Activated CD4-positive, CD25-positive, alpha-beta regulatory T cell treated with anti-CD3 and anti-CD28 coated beads, Interleukin-2, amount 50 U/mL, for 72 hours (primary cell): ENCODE measurements at regions not wholly inside any gene's neighbourhood (a gene's known extent, or its start where the extent isn't known, plus 50 kb on each side); places are given as distances from the start of the nearest gene placed in this dataset.
"Not testable (repeated sequence)": the region's sequence is repeated elsewhere in the genome, so short reads cannot be mapped to it uniquely, and the experiment has no call there.

Experiments
- DNase-seq: peaks from one replicate; pipeline ENCODE4 v3.0.0; 2021

DNA sequence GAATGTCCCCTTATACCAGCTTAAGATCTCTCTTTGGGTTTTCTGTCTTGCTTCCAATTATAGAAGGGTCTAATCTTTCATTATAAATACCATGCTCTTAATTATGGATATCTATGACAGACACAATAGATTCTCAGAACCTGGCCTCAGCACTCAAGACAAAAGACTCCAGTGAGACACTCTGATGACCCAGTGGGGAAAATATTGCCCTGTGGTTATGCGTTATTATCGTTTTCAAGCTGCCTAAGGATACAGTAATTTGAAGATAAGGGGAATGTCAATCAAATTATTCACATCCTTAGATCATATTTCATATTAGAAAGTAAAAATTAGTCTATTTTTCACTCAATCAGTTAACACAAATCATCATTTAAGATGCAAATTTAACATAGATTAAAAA, 748.8 kb downstream of the XPNPEP1 start:
- DNase-seq, result no peak

DNA sequence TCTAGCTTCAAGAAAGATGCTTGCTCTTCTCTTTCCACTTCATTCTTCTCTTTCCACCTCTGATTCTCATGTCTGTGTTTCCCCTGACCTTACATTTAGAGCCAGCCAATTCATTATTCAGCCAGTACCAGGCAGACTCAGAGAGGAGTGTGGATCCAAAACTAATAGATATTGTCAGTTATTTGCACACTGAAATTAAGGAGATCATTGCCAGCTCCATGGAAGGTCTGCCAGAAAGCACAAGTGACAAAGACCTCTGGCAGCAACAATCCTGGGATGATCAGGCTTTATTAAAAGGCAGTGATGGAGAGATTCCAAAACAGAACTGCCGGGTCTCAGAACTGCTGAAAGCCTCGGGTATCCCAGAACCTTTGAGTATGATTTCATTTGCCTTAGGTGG, 749.4 kb downstream of the XPNPEP1 start:
- no peak for DNase-seq

DNA sequence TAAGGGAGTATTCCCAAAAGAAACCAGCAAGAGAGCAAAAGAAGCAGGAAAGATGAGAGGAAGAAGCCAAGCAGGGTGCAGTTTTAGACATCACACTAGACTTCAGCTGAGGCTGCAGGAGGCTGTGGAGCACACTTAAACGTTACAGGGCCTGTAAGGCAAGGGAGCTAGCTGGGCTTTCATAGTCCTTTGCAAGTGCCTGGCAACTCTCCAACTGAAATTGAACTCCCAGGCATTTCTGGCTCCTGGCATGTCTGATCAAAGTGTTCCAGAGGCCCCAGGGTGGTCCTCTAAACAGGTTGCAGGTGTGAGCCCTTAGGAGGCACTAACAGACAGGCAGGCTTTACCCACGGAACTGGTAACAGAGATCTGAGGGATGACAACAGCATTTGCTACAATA, 750.2 kb downstream of the XPNPEP1 start:
- no peak for DNase-seq

DNA sequence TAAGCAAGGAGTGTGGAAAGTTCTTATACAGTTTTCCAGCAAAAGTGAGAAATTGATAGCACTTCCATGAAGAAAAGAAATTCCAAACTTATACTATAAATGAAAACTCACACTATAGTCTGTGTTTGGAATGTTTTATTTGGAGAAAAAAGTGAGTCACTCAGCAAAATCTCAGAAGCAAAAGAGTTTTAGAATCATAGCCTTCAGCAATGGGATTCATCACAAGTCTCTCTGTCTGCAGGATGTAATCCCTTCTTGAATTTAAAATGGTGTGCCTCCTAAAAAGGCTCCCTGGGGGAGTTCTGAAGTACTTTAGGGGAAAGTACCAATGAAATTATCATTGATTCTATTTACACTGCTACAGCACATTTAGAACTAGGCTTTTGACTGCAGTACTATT, 756.4 kb downstream of the XPNPEP1 start:
- no peak for DNase-seq

DNA sequence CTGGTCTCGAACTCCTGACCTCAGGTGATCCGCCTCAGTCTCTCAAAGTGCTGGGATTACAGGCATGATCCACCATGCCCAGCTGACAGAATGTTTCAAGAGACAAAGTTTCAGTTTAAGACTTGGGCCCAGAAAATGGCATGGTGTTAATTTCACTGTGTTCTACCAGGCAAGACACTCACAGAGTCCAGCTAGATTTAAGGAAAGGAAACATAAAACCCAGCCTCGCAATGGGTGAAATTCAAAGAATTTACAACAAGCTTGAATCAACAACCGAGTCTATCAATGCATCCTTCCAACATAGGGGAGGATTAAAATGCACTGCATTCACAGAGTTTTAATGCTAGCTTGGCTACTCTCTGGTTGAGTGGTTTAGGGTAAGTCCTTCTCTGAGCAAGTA, 764.0 kb downstream of the XPNPEP1 start:
- DNase-seq, result no peak

DNA sequence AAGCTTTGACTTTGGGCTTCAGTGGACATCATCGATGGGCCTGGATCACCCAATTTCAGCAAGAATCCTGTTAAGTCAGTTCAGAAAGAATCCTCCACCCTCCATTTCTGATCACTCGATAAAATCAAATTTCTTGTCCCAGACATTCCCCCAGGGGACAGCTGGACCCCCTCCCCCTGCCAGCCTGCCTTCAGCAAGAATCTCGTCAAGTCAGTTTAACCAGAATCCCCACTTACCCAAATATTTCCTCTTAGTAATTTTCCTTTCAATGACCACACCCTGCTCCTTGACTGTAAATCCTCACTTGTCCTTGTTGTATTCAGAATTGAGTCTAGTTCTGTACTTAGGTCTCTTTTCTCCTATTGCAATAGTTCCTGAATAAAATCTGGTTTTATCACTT, 766.9 kb downstream of the XPNPEP1 start:
- no peak for DNase-seq

DNA sequence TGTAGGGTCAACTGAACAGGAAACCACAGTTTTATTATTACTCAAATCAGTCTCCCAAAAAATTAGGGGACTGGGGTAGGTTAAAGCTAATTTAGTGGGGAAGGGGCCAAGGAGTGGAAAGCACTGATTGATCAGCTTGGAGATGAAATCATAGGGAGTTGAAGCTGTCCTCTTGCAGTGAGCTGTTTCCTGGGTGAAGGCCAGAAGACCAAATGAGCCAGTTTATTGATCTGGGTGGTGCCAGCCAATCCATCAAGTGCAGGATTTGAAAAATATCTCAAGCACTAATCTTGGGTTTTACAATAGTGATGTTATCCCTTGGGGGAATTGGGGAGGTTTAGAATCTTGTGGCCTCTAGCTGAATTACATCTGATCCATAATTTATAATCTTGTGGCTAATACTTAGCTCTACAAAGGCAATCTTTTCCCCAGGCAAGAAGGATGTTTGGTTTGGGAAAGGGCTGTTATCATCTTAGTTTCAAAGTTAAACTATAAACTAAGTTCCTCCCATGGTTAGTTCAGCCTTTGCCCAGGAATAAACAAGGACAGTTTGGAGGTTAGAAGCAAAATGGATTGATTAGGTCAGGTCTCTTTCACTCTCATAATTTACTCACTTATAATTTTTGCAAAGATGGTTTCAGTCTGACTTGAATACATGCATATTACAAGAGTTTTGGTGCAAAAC, 773.5 kb downstream of the XPNPEP1 start:
- DNase-seq, result no peak

DNA sequence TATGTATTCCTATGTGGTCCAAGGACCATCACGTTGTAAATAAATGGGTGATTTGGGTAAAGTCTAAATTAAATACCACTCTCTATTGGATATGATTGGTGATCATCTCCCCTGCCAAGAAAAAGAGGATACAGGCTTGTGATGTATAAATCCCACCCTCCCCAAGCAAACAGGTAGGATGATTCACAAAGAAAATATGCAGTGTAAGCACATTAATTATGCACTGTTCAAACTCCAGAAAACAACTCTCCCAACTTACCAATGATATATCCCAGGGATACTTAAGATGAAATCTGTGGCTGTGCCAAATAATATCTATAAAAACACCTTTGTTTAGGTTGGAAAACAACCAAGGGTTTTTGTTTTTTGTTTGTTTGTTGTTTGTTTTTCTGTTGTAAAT, 795.9 kb downstream of the XPNPEP1 start:
- no peak for DNase-seq

DNA sequence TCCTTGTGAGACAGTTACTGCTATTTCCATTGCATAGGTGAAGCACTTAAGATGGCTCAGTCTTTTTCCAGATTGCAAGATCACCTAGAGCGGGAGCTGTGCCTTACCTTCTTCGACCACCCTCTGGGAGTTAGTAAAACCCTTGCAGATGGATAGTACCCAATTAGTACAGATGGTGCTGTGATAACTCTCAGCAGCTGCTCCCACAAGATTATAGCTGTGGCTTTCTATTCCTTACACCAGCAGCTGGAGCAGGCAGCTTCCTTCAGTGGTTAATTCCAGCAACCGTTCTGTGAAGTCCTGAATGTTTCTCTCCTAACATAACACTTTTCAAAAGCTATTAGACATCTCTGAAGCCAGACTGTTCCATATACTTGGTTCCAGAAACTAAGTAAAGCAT, 796.8 kb downstream of the XPNPEP1 start:
- DNase-seq, result no peak

DNA sequence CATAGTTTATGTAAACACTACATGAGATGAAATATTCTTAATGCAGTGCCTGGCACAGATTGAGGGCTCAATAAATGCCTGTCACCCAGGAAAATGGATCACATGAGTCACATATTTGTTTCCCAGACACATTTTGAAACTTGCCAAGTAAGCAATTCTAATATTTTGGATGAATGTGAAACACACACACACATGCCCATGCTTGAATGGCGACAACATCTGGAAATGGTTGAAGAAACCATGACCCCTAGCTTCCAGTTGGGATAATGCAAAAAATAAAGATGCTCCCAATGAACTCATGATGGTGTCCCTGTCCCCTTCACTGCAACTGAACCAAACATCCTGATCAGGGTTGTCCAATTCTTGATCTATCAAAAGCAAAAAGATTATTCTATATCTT, 797.3 kb downstream of the XPNPEP1 start:
- no peak for DNase-seq

DNA sequence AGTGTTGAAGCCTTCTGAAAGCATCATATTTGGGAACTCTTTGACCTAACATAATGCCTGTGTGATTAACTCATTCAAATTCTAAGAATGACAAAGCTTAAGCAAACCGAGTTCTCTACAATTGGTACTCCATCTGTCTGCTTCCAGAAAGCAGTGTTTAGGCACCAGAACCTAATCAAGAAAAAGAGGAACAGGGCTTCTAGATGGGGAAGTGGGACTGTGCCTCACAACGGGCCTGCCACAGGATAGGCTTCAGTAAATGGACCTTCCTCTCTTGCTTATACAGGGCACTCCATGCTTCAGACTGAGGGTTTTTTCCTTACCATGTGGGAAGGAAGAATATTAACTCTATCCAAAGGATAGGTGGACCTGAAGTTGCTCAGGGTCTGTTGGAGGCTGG, 808.1 kb downstream of the XPNPEP1 start:
- DNase-seq, result no peak

DNA sequence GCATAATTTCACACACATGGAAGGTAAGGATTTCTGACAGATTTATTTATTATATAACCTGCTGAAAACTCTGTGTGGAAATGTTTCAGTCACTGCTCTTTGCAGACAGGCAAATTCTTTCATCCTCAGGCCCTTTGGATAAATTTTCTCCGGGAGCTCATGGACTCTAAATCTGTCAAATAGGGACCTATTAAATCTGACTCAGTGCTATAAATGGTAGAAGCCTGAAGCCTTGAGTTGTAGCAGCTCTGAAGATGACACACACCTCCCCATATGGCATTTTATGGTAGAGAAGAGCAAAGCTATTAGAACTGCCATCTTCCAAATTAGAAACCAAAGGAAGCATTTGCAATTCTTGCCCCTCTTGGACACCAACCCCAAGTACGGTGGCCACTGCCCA, 808.7 kb downstream of the XPNPEP1 start:
- no peak for DNase-seq

DNA sequence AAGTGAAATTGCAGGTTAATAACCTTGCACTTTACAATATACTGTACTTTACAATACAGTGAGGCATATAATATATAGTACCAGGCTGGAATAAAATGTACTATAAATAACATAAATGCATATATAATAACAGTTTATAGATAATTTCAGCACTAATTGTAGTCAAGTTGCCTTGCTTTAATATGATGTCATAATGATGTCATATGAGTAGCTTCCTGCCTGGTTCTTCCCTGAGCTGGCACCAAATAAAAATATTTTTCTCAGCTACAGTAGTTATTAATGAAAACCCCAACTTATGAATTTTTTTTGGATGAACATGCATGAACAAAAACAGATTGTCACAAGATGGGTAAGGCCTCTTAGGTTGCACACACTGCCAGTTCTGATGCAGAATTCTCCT, 816.7 kb downstream of the XPNPEP1 start:
- no peak for DNase-seq

DNA sequence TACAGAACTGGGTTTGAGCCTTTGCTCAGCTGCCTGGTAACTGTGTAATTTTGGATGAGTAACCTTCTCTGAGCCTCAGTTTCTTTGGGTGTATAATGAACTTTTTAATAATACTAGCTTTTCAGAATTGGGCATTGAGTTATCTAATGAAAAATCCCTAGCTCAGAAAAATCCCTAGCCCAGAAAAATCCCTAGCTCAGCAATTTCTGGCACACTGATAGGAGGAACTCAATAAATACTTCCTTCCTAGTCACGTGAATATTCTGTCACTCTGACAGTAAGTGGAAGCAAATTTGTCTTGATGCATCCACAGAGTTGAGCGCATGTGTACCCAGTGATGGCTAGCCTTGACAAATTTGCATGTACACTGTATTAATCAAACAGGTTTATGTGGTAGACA, 817.6 kb downstream of the XPNPEP1 start:
- DNase-seq, result no peak

DNA sequence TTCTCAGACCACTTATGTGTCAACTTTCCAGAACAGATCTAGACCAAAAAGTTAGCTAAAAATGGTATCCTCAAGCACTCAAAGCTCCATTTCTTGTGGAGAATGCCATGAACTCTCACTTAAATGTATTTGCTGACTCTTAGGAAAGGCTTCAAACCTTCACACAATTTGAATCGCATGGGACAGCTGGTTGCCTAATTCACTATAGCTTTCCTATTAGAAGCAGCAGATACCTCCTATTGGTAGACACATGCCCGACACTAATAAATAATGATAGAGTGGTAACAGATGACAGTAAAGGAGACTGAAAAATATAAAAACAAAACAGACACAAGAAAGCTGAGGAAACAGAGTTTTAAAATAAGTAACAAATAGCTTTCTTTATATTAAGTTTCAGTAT, 818.5 kb downstream of the XPNPEP1 start:
- no peak for DNase-seq

DNA sequence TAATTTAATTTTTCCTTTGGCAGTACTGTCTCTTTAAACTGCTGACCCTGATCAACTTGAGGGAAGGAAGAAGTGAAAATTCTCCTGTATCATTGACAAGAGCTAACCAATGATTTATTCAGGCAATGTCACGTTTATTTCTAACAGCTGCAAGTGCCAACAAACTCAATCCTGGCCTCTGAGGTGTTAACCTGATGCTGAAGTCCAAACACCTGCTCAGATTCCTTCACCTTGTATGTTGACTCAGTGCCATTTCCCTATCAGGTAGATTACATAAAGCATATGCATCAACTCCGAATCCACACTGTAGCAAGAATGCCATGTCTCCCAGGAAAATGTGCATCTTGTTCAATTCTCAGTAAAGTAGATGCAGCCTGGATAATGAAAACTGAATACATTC, 820.0 kb downstream of the XPNPEP1 start:
- no peak for DNase-seq

DNA sequence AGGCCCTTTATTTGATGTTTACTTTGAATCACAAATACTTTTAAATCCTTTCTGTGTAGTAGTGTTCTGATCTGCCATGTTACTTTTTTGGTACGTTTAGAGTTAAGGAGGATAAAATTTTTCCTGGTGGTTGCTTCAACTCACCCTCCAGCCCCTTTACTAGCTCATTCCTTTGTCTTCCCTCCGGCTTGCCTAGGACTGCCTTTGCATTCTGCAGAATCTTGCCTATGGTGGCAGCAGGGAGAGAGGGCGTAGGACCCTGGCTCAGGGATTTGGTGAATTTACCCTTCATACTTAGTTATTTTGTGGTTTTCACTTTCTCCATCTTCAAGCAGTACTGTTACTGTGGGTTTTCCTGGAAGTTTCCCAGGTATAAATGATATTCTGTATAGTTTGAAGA, 833.5 kb downstream of the XPNPEP1 start:
- no peak for DNase-seq

DNA sequence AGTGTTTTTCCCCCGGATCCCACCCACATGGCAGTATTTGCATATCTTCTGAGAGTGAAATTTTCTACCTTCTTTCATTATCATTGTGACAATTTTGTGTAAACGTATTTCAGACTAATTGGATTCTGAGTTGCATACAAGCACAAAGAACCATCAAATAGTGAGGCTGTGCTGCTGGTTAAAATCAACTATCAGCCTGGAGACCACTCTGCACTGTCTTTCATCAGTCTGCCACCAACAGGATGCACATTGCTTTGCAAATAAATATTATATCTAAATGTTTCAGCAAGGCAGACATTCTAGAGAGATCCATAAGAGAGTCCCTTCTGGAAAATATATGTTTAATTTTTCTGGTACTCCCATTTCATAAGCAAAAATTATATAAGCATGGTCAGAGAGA, 851.8 kb downstream of the XPNPEP1 start:
- DNase-seq, result no peak

DNA sequence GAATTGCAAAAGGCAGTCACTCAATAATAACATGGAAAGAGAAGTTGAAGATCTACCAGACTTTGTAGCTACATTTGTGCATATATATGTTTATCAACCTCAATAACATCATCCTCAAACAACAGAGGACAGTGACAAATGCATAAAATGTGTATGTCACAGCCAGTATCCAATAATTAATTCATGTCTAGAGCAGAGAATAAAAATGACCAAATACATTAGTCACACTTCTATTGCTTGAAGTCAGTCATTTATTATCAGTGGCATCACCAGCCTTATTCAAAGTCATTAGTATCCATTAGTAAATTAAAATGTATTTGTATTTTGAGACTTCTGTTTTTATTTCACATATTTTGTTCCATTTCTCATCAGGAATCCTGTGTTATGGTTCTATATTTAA, 852.8 kb downstream of the XPNPEP1 start:
- no peak for DNase-seq

DNA sequence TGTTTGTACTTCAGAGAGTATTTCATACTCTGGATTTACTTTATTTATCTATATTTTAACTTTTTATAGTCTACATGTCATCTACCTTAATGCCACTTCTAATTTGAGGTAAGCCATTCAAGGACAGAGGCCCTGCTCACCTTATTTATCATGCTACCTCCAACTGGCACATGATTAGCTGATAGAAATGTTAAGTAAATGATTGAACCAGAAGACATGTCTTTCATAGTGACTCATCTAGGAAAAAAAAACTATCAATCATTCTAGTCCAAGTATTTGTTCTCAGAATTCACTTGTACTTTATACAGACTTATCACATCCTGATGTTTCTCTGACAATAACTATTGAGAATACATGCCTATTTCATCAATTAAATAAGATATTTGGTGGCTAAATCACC, 856.3 kb downstream of the XPNPEP1 start:
- DNase-seq, result no peak

DNA sequence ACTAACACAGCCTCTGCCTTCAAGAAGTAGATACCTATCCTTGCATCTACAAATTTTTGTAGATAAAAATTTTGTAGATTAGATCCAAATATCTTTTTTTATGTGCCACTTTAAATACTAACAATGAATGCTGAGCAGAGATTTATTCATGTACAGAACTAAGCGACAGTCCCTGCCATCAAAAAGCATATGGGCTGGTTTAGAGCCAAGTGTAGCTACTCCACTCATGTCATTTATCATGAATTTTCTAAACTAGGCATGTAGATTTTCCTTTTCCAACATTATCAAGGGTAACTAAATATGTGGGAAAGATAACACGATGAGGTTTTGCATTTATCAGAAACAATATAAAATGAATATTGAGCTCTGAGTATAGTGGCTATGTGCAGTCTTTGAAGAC, 857.5 kb downstream of the XPNPEP1 start:
- DNase-seq, result no peak

DNA sequence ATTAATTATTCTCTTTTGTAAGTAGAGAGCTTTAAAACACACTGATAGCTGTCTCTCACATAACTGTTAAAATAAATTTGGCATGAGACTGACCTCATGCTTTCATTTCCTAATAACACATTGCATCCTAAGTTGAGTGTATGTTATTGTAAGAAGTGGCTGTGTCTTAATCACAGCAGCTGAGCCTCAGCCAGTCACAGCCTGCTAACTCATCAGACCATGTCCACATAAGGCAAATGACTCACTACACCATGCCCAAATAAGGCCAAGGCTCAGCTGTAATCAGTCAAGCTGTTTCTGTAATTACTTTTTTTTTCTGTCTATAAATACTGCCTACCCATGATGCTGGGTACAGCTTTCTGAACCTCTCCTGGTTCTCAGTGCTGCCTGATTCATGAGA, 860.9 kb downstream of the XPNPEP1 start:
- no peak for DNase-seq

DNA sequence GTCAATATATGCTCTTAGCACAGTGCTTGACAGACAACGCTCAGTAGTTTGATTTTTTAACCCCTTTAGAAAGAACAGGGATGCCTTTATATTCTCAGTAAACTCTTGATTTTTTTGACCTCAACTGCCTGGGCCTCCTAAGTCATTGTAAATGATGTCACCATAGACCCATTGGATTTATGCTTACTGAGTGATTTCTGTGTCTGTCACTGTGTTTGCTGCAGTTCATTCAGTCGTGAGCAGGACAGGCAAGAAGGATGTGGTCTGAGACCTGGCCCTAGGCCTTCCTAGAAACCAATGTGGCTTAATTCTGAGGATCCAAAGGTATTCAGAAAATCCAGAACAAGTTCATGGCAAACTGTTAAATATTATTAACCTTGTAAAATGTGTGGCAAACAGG, 868.1 kb downstream of the XPNPEP1 start:
- no peak for DNase-seq

DNA sequence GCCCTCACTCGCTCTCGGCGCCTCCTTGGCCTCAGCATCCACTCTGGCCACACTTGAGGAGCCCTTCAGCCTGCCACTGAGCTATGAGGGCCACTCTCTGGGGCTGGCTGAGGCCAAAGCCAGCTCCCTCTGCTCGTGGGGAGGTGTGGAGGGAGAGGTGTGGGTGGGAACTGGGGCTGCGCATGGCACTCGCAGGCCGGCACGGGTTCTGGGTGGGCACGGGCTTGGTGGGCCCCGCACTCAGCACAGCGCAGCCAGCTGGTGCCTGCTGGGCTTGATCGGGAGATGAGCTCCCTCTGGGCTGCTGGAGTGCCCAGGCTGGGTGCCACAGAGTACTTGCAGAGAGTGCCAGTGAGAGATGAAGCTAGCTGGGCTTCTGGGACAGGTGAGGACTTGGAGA, 875.5 kb downstream of the XPNPEP1 start:
- no peak for DNase-seq

DNA sequence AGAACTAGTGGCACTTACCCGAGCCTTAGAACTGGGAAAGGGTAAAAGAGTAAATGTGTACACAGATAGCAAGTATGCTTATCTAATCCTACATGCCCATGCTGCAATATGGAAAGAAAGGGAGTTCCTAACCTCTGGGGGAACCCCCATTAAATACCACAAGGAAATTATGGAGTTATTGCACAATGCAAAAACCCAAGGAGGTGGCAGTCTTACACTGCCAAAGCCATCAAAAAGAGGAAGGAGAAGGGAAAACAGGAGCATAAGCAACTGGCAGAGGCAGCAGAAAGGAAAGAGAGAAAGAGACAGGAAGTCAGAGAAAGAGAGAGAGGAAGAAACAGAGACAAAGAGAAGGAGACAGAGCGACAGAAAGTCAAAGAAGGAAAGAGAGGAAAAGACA, 876.9 kb downstream of the XPNPEP1 start:
- not testable (repeated sequence) for DNase-seq

DNA sequence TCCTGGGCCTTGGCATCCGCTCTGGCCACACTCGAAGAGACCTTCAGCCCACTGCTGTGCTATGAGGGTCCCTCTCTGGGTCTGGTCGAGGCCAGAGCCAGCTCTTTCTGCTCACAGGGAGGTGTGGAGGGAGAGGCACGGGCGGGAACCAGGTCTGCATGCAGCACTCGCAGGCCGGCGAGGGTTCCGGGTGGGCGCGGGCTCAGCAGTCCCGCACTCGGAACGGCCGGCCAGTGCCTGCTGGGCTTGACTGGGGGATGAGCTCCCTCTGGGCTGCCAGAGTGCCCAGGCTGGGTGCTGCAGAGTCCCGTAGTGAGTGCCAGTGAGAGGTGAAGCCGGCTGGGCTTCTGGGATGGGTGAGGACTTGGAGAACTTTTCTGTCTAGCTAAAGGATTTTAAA, 882.7 kb downstream of the XPNPEP1 start:
- DNase-seq, result no peak
